Endothelial cell of umbilical vein (primary cell): ENCODE measurements at regions not wholly inside any gene's neighbourhood (a gene's known extent, or its start where the extent isn't known, plus 50 kb on each side); places are given as distances from the start of the nearest gene placed in this dataset.

ENCODE experiments used
- CTCF ChIP-seq, 2 donors: IDR thresholded peaks; 1 replicate in 1 of 2; 2 replicates in 1 of 2; pipeline ENCODE4 v1.5.1; 2011; ENCODE audit warnings: low read length in 2 of 2, mild to moderate bottlenecking in 2 of 2, moderate library complexity in 2 of 2, control low read depth in 1 of 2, inconsistent platforms in 1 of 2, low read depth in 1 of 2; ENCODE audit not compliant: insufficient read depth in 1 of 2; ENCODE audit errors: extremely low read depth in 1 of 2
- EZH2 ChIP-seq: IDR thresholded peaks from 2 replicates; pipeline ENCODE4 v1.6.1; 2012; ENCODE audit warnings: borderline replicate concordance, low read depth, mild to moderate bottlenecking, moderate library complexity, low read length, inconsistent platforms; ENCODE audit not compliant: severe bottlenecking

- TF ChIP-seq CTCF (IDR thresholded peaks at IDR 0.05; ENCODE audit: extremely low read depth in 1 of 2, insufficient read depth in 1 of 2, low read depth in 1 of 2, low read length in 2 of 2): no peak
- no peak for TF ChIP-seq EZH2
These were observed 344.6 kb upstream of the LYPLAL1 start for GRCh38 chr1:218829097-218829496.
